HG02571 (cell line): ENCODE measurements at regions not wholly inside any gene's neighbourhood (a gene's known extent, or its start where the extent isn't known, plus 50 kb on each side); places are given as distances from the start of the nearest gene placed in this dataset.
"Not testable (repeated sequence)": the region's sequence is repeated elsewhere in the genome, so short reads cannot be mapped to it uniquely, and the experiment has no call there.

ENCODE experiments used
- ATAC-seq: cut with Tn5 transposase; IDR thresholded peaks from one replicate; pipeline ENCODE4 v1.9.1; 2021; ENCODE audit warnings: mild to moderate bottlenecking, moderate library complexity; ENCODE audit not compliant: unreplicated experiment

GRCh38 chr2:103364177-103364576, 602.3 kb downstream of the TMEM182 start:
- no peak for ATAC-seq

- ATAC-seq, result no peak
Measured at GRCh38 chr2:103365071-103365470, 603.2 kb downstream of the TMEM182 start.

GRCh38 chr2:103367877-103368276, 606.0 kb downstream of the TMEM182 start:
- no peak for ATAC-seq

DNA sequence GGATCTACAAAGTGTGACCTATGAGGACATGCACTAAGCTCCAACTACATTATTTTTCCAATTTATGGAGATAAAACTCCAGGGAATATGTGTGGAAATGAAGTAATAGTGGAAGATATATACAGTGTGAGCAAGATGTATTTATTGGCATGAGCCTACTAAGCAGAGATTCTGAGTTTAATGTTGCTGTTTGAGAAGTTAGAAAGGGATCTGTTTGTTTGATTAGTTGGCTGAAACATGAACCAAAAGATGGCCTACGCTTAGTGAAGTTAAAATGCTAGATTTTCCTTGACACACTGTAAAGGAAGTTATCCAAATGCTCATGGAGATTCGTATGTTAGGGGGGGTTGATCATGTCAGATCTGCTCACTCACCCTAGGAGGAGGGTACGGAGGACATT, 621.7 kb downstream of the TMEM182 start:
- ATAC-seq, result no peak

DNA sequence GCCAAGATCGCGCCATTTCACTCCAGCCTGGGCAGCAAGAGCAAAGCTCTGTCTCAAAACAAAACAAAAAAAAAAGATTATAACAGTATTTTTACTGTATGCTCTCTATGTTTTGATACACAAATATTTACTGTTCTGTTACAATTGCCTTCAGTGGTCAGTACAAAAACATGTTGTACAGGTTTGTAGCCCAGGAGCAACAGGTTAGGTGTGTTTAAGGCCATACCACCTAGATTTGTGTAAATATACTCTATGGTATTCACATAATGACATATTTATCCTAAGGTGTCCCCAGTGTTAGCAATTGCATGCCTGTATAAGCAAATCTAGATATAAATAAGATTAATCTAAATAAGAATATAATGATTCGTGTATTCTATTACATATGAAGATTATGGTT, 625.0 kb downstream of the TMEM182 start:
- ATAC-seq, result no peak

GRCh38 chr2:103387888-103388287, 626.1 kb downstream of the TMEM182 start:
- no peak for ATAC-seq

- no peak for ATAC-seq
Measured at GRCh38 chr2:103396152-103396551, 634.3 kb downstream of the TMEM182 start.

DNA sequence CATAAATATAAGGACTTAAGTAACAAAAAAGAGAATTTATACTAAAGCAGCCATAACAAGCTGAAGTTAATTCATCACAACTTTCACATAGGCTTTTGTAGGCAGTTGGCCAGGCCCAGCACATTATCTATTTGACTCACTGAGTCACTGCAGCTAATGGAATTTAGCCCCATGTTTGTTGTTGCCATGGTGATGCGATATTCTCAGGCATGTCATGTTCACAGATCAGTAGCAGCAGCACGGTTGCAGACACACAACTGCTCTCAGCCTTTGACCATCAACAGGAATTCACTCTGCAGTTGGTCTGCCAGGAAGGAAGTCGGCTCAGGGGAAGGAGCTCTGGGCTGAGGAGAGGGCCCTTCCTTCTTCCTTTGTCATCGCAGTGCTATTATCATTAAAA, 639.8 kb downstream of the TMEM182 start:
- no peak for ATAC-seq

DNA sequence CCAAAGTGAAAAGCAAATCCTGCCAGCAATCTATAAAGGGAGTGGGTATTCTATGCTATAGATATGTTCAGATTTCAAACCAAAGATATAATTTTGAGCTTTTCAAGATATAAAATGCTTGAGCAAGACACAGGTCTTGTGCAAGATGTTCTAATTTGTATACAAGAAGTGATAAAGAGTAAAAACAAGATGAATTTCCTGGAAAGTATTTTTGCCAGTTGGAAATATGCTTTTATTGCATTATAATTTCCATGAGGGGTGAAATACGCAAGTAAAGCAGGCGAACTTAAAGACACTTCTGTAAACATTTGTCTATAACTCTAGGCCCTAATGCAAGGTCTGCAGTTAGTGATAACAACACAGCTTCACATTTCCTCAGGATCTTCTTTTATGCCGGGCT, 640.5 kb downstream of the TMEM182 start:
- ATAC-seq, result no peak

GRCh38 chr2:103402944-103403343, 641.1 kb downstream of the TMEM182 start:
- ATAC-seq, result no peak

DNA sequence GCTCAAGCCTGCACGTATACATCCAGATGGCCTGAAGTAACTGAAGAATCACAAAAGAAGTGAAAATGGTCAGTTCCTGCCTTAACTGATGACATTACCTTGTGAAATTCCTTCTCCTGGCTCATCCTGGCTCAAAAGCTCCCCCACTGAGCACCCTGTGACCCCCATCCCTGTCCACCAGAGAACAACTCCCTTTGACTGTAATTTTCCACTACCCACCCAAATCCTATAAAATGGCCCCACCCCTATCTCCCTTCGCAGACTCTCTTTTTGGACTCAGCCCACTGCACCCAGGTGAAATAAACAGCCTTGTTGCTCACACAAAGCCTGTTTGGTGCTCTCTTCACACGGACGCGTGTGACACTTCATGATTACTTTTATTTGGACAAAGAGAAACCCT, 641.6 kb downstream of the TMEM182 start:
- ATAC-seq, result not testable (repeated sequence)

DNA sequence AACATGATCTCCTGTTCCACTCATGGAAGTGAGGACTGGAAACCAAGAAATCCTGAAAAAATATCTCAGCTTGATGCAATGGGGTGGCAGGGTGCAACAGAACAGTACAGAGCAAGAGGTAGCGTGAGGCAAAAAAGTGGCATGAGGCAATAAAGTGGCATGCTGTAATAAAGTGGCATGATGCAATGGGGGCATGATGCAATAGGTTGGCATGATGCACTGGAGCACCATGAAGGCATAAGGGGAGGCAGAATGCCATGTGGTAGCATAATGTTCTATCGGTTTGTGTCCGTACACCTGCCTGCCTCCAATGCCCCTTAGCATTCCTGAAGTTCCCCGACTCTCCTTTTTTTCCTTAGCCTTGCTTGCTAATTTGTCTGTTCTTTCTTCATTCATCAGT, 648.4 kb downstream of the TMEM182 start:
- no peak for ATAC-seq

DNA sequence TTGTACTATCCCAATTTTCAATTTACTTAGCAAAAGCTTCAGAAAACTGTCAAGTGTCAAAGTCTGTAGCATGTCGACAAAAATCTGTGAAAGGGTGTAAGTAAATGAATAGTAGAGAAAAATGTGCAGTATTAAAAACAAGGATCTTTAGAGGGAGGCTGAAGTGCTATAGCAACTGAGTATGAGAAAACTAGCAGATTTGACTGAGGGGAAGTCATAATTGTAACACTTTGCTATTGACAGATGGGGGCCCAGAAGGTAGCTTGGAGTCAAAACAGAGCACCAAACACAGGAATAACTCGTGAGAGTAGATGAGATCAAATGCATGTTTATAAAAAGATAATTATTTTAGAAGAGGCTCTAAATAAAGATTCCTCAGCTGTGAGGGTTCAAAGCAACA, 657.7 kb downstream of the TMEM182 start:
- no peak for ATAC-seq

DNA sequence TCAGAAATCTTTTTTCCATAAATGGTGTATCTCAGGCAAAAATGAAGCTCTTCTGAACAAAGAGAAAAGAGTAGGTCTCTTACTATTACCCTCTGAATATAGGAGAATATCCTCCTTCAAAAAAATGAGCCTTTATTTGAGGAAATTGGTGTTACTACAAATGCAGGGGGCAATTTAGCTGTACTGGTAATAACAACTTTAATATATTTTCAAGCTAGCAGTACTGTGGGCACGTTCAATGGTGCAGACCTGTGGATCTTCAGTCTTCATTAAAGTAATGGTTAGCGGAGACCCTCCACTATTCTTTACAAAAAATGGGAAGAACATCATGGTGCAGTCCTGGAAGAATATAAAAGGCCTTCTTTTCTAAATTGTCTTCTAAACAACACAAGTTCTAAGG, 661.3 kb downstream of the TMEM182 start:
- no peak for ATAC-seq

DNA sequence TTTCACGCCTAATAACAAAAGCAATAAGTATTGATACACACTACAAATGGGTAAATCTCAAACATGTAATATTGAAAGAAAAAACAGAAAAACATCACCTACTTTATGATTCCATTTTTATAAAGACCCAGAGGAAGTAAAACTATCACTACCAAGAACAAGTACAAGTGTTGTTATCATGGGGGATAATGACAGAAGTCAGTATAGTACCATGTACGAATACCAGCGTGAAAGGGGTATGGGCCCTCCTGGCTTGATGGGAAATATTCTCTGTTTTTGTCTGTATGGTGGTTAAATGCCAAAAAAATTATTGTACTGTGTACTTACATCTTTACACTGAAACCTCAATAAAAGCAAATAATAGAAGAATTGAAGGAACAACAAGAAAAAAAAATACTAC, 665.7 kb downstream of the TMEM182 start:
- no peak for ATAC-seq

DNA sequence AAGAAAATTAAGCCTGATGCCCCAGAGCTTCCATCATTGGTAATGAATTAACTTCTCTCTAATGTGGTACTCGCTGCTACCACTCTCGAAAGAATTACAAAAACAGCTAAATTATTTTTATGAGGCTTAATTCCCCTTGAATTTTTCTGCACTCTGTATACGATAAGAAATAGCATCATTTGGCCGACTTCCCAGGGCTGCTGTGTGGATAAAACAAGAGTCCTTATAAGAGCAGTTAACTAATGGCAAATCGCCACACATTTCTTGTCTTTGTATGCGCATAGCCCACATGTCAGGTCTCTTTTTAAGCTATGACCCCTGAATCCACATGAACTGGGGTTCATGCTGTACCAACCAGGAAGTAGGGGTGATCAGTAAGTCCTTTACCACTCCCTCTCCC, 668.4 kb downstream of the TMEM182 start:
- no peak for ATAC-seq

GRCh38 chr2:103435010-103435409, 673.2 kb downstream of the TMEM182 start:
- no peak for ATAC-seq

- ATAC-seq, result no peak
Measured at GRCh38 chr2:103437161-103437560, 675.3 kb downstream of the TMEM182 start.

DNA sequence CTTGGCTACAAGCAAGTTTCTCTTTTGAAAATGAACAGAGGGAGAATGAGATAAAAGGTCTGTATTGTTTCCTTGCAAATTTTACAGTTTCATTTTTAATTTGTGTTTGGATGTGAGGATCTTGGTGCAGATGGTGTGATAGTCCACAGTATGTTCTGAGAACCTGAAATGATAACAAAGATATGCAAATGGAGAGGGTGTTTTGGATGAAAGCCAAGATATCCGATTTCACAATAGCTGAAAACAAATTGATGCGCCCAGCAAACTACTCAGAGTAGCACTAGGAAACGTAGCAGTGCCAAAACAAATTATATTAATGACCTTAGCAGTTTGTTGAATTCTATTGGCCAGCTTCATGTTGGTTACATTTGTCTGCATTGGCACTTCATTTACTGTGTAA, 683.5 kb downstream of the TMEM182 start:
- no peak for ATAC-seq

DNA sequence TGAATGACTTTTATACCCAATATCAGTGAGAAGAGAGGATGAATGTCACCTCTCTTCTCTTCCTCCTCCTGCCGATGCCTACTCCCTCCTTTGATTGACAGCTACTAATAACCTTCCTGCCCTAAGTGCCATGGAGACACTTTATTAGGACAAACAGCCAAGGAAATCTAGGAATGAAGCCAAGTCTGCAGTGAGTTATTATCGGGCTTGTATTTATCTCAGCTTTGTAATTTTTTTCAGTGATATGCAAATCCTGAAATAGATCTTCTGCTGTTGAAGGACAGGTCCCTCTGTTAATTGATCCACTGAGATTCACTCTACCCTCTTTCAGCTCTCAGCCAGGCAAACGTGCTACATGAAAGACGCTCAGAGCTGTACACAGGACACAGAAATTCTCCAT, 686.7 kb downstream of the TMEM182 start:
- no peak for ATAC-seq

DNA sequence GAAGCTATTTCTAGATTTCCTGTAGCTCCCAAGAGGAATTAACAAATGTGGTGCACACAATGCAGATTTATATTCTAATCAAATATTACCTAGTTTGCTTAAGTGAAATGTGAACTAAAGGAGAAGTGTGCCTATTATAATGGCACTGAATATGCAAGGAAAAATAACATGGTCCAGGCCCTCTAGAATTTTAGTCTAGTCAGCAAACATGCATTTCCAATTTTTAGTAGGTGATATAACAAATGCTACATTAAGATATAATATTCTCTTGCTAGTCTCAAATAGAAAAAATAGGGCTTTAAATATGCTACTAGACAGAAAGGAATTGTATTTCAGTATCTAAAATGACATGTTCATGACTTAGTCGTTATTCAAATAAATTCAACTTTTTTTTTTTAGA, 689.5 kb downstream of the TMEM182 start:
- ATAC-seq, result no peak

- no peak for ATAC-seq
Measured at GRCh38 chr2:103459283-103459682, 697.5 kb downstream of the TMEM182 start.

GRCh38 chr2:103462101-103462500, 700.3 kb downstream of the TMEM182 start:
- no peak for ATAC-seq

GRCh38 chr2:103462712-103463111, 700.9 kb downstream of the TMEM182 start:
- no peak for ATAC-seq
